Parathyroid adenoma (tissue), 2 donors: ENCODE measurements at regions not wholly inside any gene's neighbourhood (a gene's known extent, or its start where the extent isn't known, plus 50 kb on each side); places are given as distances from the start of the nearest gene placed in this dataset.

Experiments used
- H2AFZ ChIP-seq: fragments of 300-600 bp; sonication (generic); one replicate; pipeline ENCODE4 v1.7.0; 2017; ENCODE audit warnings: antibody characterized with exemption, mild to moderate bottlenecking
- H3K27ac ChIP-seq: fragments of 300-600 bp; sonication (generic); one replicate; pipeline ENCODE4 v1.7.0; 2017
- H3K27me3 ChIP-seq: fragments of 300-600 bp; sonication (generic); one replicate; pipeline ENCODE4 v1.7.0; 2017; ENCODE audit warnings: low read length; ENCODE audit not compliant: control insufficient read depth, insufficient read depth
- H3K36me3 ChIP-seq: fragments of 300-600 bp; sonication (generic); one replicate; pipeline ENCODE4 v1.7.0; 2017; ENCODE audit warnings: low read length; ENCODE audit not compliant: control insufficient read depth, insufficient read depth
- H3K4me1 ChIP-seq: fragments of 300-600 bp; sonication (generic); one replicate; pipeline ENCODE4 v1.7.0; 2017; ENCODE audit warnings: control low read depth
- H3K4me2 ChIP-seq: fragments of 300-600 bp; sonication (generic); one replicate; pipeline ENCODE4 v1.7.0; 2017; ENCODE audit warnings: low read length
- H3K4me3 ChIP-seq: fragments of 300-600 bp; sonication (generic); one replicate; pipeline ENCODE4 v1.7.0; 2017; ENCODE audit warnings: low read depth, low read length
- H3K79me2 ChIP-seq: fragments of 300-600 bp; sonication (generic); one replicate; pipeline ENCODE4 v1.7.0; 2017; ENCODE audit warnings: control low read depth
- H3K9ac ChIP-seq: fragments of 300-600 bp; sonication (generic); one replicate; pipeline ENCODE4 v1.7.0; 2017; ENCODE audit warnings: mild to moderate bottlenecking
- H3K9me3 ChIP-seq: fragments of 300-600 bp; sonication (generic); one replicate; pipeline ENCODE4 v1.7.0; 2017; ENCODE audit warnings: low read length; ENCODE audit not compliant: control insufficient read depth
- TF ChIP-seq, protein P1 (sequence below): fragments of 300-600 bp; sonication (generic); IDR thresholded peaks from one replicate; pipeline ENCODE4 v1.7.0; 2017; ENCODE audit warnings: antibody characterized with exemption, mild to moderate bottlenecking
- donor health status: primary hyperparathyroidism.

- Histone ChIP-seq H2AFZ (no peak overlapping the region), H3K9ac (no peak overlapping the region), H3K4me2 (no peak overlapping the region), H3K4me1 (no peaks in the 10 kb centered on the region), H3K27ac (no peak overlapping the region), H3K27me3 (no peaks in the 10 kb centered on the region), H3K9me3 (no peaks in the 10 kb centered on the region), H3K79me2 (no peaks in the 10 kb centered on the region), H3K4me3 (no peak overlapping the region), H3K36me3 (no peaks in the 10 kb centered on the region)
- TF ChIP-seq, protein P1, sequence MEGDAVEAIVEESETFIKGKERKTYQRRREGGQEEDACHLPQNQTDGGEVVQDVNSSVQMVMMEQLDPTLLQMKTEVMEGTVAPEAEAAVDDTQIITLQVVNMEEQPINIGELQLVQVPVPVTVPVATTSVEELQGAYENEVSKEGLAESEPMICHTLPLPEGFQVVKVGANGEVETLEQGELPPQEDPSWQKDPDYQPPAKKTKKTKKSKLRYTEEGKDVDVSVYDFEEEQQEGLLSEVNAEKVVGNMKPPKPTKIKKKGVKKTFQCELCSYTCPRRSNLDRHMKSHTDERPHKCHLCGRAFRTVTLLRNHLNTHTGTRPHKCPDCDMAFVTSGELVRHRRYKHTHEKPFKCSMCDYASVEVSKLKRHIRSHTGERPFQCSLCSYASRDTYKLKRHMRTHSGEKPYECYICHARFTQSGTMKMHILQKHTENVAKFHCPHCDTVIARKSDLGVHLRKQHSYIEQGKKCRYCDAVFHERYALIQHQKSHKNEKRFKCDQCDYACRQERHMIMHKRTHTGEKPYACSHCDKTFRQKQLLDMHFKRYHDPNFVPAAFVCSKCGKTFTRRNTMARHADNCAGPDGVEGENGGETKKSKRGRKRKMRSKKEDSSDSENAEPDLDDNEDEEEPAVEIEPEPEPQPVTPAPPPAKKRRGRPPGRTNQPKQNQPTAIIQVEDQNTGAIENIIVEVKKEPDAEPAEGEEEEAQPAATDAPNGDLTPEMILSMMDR: no peak
Observed at GRCh38 chr2:59080451-59081181, 839.5 kb upstream of the FANCL start.

- H3K4me3 ChIP-seq: no peak overlapping the region
- no peak overlapping the region for H2AFZ ChIP-seq
- TF ChIP-seq, protein P1: no peak
Observed at GRCh38 chr2:59077981-59078531, 836.9 kb upstream of the FANCL start.

DNA sequence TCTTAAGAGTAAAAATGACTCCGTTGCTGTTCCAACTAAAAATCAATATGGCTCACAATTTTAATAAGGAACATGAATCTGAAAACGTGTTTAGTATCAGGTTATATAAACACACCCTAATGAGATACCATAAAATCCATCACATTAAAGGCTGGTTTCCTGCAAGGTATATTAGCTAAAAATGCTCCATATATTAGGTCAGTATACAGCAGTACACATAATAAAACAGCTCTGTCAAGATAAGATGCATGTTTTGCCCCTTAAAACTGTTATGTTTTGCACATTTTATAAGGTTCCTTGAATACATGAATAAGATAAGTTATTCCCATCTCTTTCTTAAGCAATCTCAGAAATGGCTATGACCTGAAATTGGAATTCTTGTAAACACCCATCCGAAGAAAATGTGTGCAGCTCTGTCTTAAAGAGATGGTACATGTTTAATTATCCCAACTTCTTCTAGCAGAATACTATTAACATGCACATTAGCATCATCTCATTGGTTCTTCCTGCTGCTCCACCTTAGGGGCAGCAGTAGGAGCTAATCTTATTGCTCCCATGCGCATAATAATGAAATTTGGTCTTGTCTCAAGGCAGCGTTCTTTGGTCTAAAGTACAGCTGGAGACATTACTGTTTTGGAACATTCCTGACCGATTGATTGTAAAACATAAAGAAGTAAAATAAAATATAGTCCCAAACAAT is 836.1 kb upstream of the FANCL start:
- H3K9me3 ChIP-seq: no peaks in the 10 kb centered on the region
- H2AFZ ChIP-seq: no peak overlapping the region
- H3K9ac ChIP-seq: no peak overlapping the region
- no peaks in the 10 kb centered on the region for H3K4me1 ChIP-seq
- H3K79me2 ChIP-seq: no peaks in the 10 kb centered on the region
- H3K27me3 ChIP-seq: no peaks in the 10 kb centered on the region
- TF ChIP-seq, protein P1: no peak
- H3K27ac ChIP-seq: no peak overlapping the region
- H3K4me3 ChIP-seq: no peak overlapping the region
- no peaks in the 10 kb centered on the region for H3K36me3 ChIP-seq
- no peak overlapping the region for H3K4me2 ChIP-seq

More at GRCh38 chr2:59077981-59078531, 836.9 kb upstream of the FANCL start:
- Histone ChIP-seq H3K79me2 (no peaks in the 10 kb centered on the region), H3K4me2 (no peak overlapping the region), H3K36me3 (no peaks in the 10 kb centered on the region), H3K27ac (no peak overlapping the region), H3K9me3 (no peaks in the 10 kb centered on the region), H3K9ac (no peak overlapping the region), H3K27me3 (no peaks in the 10 kb centered on the region), H3K4me1 (no peaks in the 10 kb centered on the region)

DNA sequence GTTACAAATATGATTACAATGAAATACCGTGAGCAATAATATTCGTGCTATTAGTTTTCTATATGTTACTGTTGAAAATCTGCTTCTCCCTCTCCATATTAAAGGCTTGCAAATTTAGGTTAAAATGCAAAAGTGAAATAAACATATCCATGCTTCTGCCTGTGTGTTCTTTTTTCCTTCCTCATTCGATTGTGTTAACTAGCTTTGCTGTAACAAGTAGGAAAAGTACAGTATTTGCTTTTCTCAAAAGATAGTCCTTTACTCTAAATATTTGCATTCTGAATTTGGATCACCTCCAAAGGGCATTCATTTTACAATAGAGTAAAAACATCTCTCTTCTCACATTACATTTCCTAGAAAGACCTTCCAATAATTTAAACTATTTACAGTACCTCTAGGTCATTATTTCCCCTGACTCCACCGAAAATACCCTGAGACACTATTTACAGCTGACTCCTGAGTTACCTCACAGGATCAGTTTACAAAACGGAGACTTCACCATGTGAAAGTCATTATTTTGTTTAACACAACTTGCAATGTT is 835.0 kb upstream of the FANCL start:
- H3K4me1 ChIP-seq: no peaks in the 10 kb centered on the region
- no peak overlapping the region for H3K27ac ChIP-seq
- TF ChIP-seq, protein P1: no peak
- no peak overlapping the region for H2AFZ ChIP-seq
- H3K27me3 ChIP-seq: no peaks in the 10 kb centered on the region
- H3K79me2 ChIP-seq: no peaks in the 10 kb centered on the region
- H3K4me3 ChIP-seq: no peak overlapping the region
- no peak overlapping the region for H3K9ac ChIP-seq
- no peaks in the 10 kb centered on the region for H3K36me3 ChIP-seq
- H3K9me3 ChIP-seq: no peaks in the 10 kb centered on the region
- no peak overlapping the region for H3K4me2 ChIP-seq
